ENCODE measurements at regions not wholly inside any gene's neighbourhood (a gene's known extent, or its start where the extent isn't known, plus 50 kb on each side); places are given as distances from the start of the nearest gene placed in this dataset.
"Not testable (repeated sequence)": the region's sequence is repeated elsewhere in the genome, so short reads cannot be mapped to it uniquely, and the experiment has no call there.

GRCh38 chr12:19916974-19917373 is 451.4 kb upstream of the PDE3A start:
- Histone ChIP-seq H3K4me1 (peaks cover 37% of the 10 kb centered on the region), H3K9me3 (replicated peaks) (no peaks in the 10 kb centered on the region), H3K4me3 (no peak overlapping the region), H3K36me3 (no peaks in the 10 kb centered on the region), H3K27ac (replicated peaks) (no peak overlapping the region), H3K27me3 (ENCODE audit: low read depth) (no peaks in the 10 kb centered on the region)
- TF ChIP-seq CTCF (IDR thresholded peaks at IDR 0.05; ENCODE audit: borderline replicate concordance): no peak
- intact Hi-C loops (cut with micrococcal nuclease): no loop called here
- DNase-seq: no peak

- intact Hi-C loops (cut with micrococcal nuclease): not testable (repeated sequence)
Measured at GRCh38 chr12:19921716-19922115, 446.6 kb upstream of the PDE3A start.

GRCh38 chr12:19922717-19923116 is 445.6 kb upstream of the PDE3A start:
- H3K27me3 ChIP-seq (ENCODE audit: low read depth): no peaks in the 10 kb centered on the region
- no peak for TF ChIP-seq CTCF (IDR thresholded peaks at IDR 0.05; ENCODE audit: borderline replicate concordance)
- DNase-seq: no peak
- intact Hi-C loops (cut with micrococcal nuclease): no loop called here
- no peak overlapping the region for H3K27ac ChIP-seq (replicated peaks)
- no peaks in the 10 kb centered on the region for H3K4me1 ChIP-seq
- no peaks in the 10 kb centered on the region for H3K36me3 ChIP-seq
- no peak overlapping the region for H3K4me3 ChIP-seq
- peaks cover 8% of the 10 kb centered on the region for H3K9me3 ChIP-seq (replicated peaks)

More at GRCh38 chr12:19921716-19922115, 446.6 kb upstream of the PDE3A start:
- not testable (repeated sequence) for DNase-seq; H3K9me3 ChIP-seq (replicated peaks); H3K27me3 ChIP-seq (ENCODE audit: low read depth); H3K4me1 ChIP-seq; H3K4me3 ChIP-seq; H3K27ac ChIP-seq (replicated peaks); H3K36me3 ChIP-seq

GRCh38 chr12:19924360-19924759 is 444.0 kb upstream of the PDE3A start:
- intact Hi-C loops (cut with micrococcal nuclease): no loop called here
- no peaks in the 10 kb centered on the region for H3K36me3 ChIP-seq
- no peak overlapping the region for H3K4me3 ChIP-seq
- H3K27ac ChIP-seq (replicated peaks): no peak overlapping the region
- no peak for DNase-seq
- peaks cover 8% of the 10 kb centered on the region for H3K9me3 ChIP-seq (replicated peaks)
- no peaks in the 10 kb centered on the region for H3K27me3 ChIP-seq (ENCODE audit: low read depth)
- TF ChIP-seq CTCF (IDR thresholded peaks at IDR 0.05; ENCODE audit: borderline replicate concordance): no peak
- H3K4me1 ChIP-seq: no peaks in the 10 kb centered on the region

DNA sequence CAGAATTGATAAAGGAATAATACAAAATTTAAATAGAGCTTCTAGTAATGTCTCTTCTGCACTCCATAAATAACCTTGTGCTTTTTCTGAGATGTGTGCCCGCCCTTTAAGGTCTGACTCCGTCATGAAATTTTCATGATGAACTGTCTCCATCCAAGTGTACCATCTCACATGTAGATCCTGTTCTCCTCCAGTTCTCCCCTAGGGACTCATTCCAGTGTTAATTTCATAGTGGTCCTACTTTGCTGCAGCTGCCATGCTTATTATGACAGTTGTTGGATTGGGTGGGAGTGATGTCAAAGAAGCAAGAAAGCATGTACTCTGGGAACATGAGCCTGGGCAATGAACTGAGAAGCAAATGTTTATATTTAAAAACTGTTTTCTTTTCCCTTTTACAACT is 442.5 kb upstream of the PDE3A start:
- Histone ChIP-seq H3K27me3 (ENCODE audit: low read depth) (no peaks in the 10 kb centered on the region), H3K4me3 (no peak overlapping the region), H3K36me3 (no peaks in the 10 kb centered on the region), H3K9me3 (replicated peaks) (peaks cover 8% of the 10 kb centered on the region), H3K4me1 (no peaks in the 10 kb centered on the region), H3K27ac (replicated peaks) (no peak overlapping the region)
- no peak for TF ChIP-seq CTCF (IDR thresholded peaks at IDR 0.05; ENCODE audit: borderline replicate concordance)
- DNase-seq: no peak
- intact Hi-C loops (cut with micrococcal nuclease): no loop called here

DNA sequence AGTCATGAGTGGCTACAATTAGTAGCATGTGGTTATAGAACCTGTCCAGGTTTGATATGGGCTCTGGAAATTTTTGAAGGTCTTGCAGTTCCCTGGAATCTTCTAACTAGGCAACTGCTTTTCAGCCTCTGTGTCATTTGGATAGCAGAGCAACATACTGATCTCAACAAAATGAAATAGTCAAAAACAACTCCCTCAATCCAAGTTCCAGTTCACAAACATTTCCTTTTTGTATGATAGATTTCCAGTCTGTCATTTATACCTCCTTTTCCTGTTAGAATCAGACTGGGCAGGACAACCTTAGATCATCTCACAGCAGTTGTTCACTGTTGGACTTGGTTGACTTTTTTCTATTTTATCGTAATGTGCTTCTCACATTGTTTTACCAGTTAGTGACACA is 442.1 kb upstream of the PDE3A start:
- no peak overlapping the region for H3K27ac ChIP-seq (replicated peaks)
- no peaks in the 10 kb centered on the region for H3K4me1 ChIP-seq
- no peaks in the 10 kb centered on the region for H3K36me3 ChIP-seq
- H3K27me3 ChIP-seq (ENCODE audit: low read depth): no peaks in the 10 kb centered on the region
- intact Hi-C loops (cut with micrococcal nuclease): no loop called here
- no peak for DNase-seq
- no peak for TF ChIP-seq CTCF (IDR thresholded peaks at IDR 0.05; ENCODE audit: borderline replicate concordance)
- H3K4me3 ChIP-seq: no peak overlapping the region
- H3K9me3 ChIP-seq (replicated peaks): peaks cover 8% of the 10 kb centered on the region

All from left ventricle myocardium inferior (tissue), 1 donor.